ENCODE measurements at regions not wholly inside any gene's neighbourhood (a gene's known extent, or its start where the extent isn't known, plus 50 kb on each side); places are given as distances from the start of the nearest gene placed in this dataset.

GRCh38 chr18:65516209-65516608, 234.6 kb upstream of the CDH7 start:
- TF ChIP-seq EZH2phosphoT487 (IDR thresholded peaks at IDR 0.05; ENCODE audit: insufficient read depth, low read depth) = no peak
- no peaks in the 10 kb centered on the region for H3K27me3 ChIP-seq (replicated peaks; ENCODE audit: insufficient read depth)
- H3K9ac ChIP-seq = no peak overlapping the region
- no peak for DNase-seq
- H3K27ac ChIP-seq = no peak overlapping the region
- no peaks in the 10 kb centered on the region for H3F3A ChIP-seq (ENCODE audit: insufficient read depth)
- no peak overlapping the region for H2AFZ ChIP-seq
- WGBS, 2 experiments (ENCODE audit: low coverage in 1 of 2, low lambda C conversion rate in 2 of 2, missing lambda C conversion rate in 2 of 2) = 20 to 23% methylated on average over 5 of the region's 5 CpGs
- no peaks in the 10 kb centered on the region for H3K4me1 ChIP-seq (ENCODE audit: insufficient read depth)
- no peaks in the 10 kb centered on the region for H3K79me2 ChIP-seq (ENCODE audit: insufficient read depth)
- no peaks in the 10 kb centered on the region for H3K9me2 ChIP-seq (ENCODE audit: insufficient read depth)
- no peaks in the 10 kb centered on the region for H4K20me1 ChIP-seq (ENCODE audit: insufficient read depth)
- H3K4me2 ChIP-seq (ENCODE audit: unreplicated experiment) = no peak overlapping the region
- in situ Hi-C loops (cut with MboI) = no loop called here
- no peak overlapping the region for H3K4me3 ChIP-seq
- H3K9me3 ChIP-seq (ENCODE audit: low read depth) = no peaks in the 10 kb centered on the region
- H3K36me3 ChIP-seq (ENCODE audit: low read depth) = no peaks in the 10 kb centered on the region

- in situ Hi-C loops (cut with MboI) = no loop called here
- Histone ChIP-seq H3K79me2 (ENCODE audit: insufficient read depth) (no peaks in the 10 kb centered on the region), H3K9me2 (ENCODE audit: insufficient read depth) (no peaks in the 10 kb centered on the region), H3K4me1 (ENCODE audit: insufficient read depth) (no peaks in the 10 kb centered on the region), H2AFZ (no peak overlapping the region), H3K36me3 (ENCODE audit: low read depth) (no peaks in the 10 kb centered on the region), H3K27ac (no peak overlapping the region), H3K9ac (no peak overlapping the region), H3K27me3 (replicated peaks; ENCODE audit: insufficient read depth) (no peaks in the 10 kb centered on the region), H3F3A (ENCODE audit: insufficient read depth) (no peaks in the 10 kb centered on the region), H4K20me1 (ENCODE audit: insufficient read depth) (no peaks in the 10 kb centered on the region), H3K4me2 (ENCODE audit: unreplicated experiment) (no peak overlapping the region), H3K9me3 (ENCODE audit: low read depth) (no peaks in the 10 kb centered on the region), H3K4me3 (no peak overlapping the region)
- DNase-seq = no peak
- TF ChIP-seq EZH2phosphoT487 (IDR thresholded peaks at IDR 0.05; ENCODE audit: insufficient read depth, low read depth) = no peak
- TF ChIP-seq EZH2 (IDR thresholded peaks at IDR 0.05; ENCODE audit: insufficient read depth, poor library complexity, severe bottlenecking) = no peak
Observed at GRCh38 chr18:65498605-65499004, 252.2 kb upstream of the CDH7 start.

GRCh38 chr18:65487569-65487968, 263.2 kb upstream of the CDH7 start:
- H3K9me3 ChIP-seq (ENCODE audit: low read depth) = peaks cover 7% of the 10 kb centered on the region
- no peak overlapping the region for H3K9ac ChIP-seq
- WGBS, 2 experiments (ENCODE audit: low coverage in 1 of 2, low lambda C conversion rate in 2 of 2, missing lambda C conversion rate in 2 of 2) = 18% methylated on average over 2 of the region's 2 CpGs
- H2AFZ ChIP-seq = no peak overlapping the region
- no peaks in the 10 kb centered on the region for H3K9me2 ChIP-seq (ENCODE audit: insufficient read depth)
- H3K4me2 ChIP-seq (ENCODE audit: unreplicated experiment) = no peak overlapping the region
- TF ChIP-seq EZH2 (IDR thresholded peaks at IDR 0.05; ENCODE audit: insufficient read depth, poor library complexity, severe bottlenecking) (no peak), EZH2phosphoT487 (IDR thresholded peaks at IDR 0.05; ENCODE audit: insufficient read depth, low read depth) (no peak)
- no peaks in the 10 kb centered on the region for H3K79me2 ChIP-seq (ENCODE audit: insufficient read depth)
- no peaks in the 10 kb centered on the region for H3K36me3 ChIP-seq (ENCODE audit: low read depth)
- H3K4me1 ChIP-seq (ENCODE audit: insufficient read depth) = no peaks in the 10 kb centered on the region
- no peaks in the 10 kb centered on the region for H4K20me1 ChIP-seq (ENCODE audit: insufficient read depth)
- no peak overlapping the region for H3K4me3 ChIP-seq
- no peaks in the 10 kb centered on the region for H3K27me3 ChIP-seq (replicated peaks; ENCODE audit: insufficient read depth)
- no peak for DNase-seq
- in situ Hi-C loops (cut with MboI) = no loop called here
- H3F3A ChIP-seq (ENCODE audit: insufficient read depth) = no peaks in the 10 kb centered on the region
- no peak overlapping the region for H3K27ac ChIP-seq

GRCh38 chr18:65477455-65477854, 273.4 kb upstream of the CDH7 start:
- no peak for DNase-seq
- H3F3A ChIP-seq (ENCODE audit: insufficient read depth) = no peaks in the 10 kb centered on the region
- H3K4me3 ChIP-seq = no peak overlapping the region
- H4K20me1 ChIP-seq (ENCODE audit: insufficient read depth) = no peaks in the 10 kb centered on the region
- H2AFZ ChIP-seq = no peak overlapping the region
- H3K9me2 ChIP-seq (ENCODE audit: insufficient read depth) = no peaks in the 10 kb centered on the region
- 4 to 7% methylated on average over 3 of the region's 3 CpGs for WGBS, 2 experiments (ENCODE audit: low coverage in 1 of 2, low lambda C conversion rate in 2 of 2, missing lambda C conversion rate in 2 of 2)
- no peaks in the 10 kb centered on the region for H3K4me1 ChIP-seq (ENCODE audit: insufficient read depth)
- H3K9ac ChIP-seq = no peak overlapping the region
- no peaks in the 10 kb centered on the region for H3K27me3 ChIP-seq (replicated peaks; ENCODE audit: insufficient read depth)
- H3K36me3 ChIP-seq (ENCODE audit: low read depth) = no peaks in the 10 kb centered on the region
- H3K9me3 ChIP-seq (ENCODE audit: low read depth) = no peaks in the 10 kb centered on the region
- no peak overlapping the region for H3K4me2 ChIP-seq (ENCODE audit: unreplicated experiment)
- TF ChIP-seq EZH2 (IDR thresholded peaks at IDR 0.05; ENCODE audit: insufficient read depth, poor library complexity, severe bottlenecking) (no peak), EZH2phosphoT487 (IDR thresholded peaks at IDR 0.05; ENCODE audit: insufficient read depth, low read depth) (no peak)
- in situ Hi-C loops (cut with MboI) = no loop called here
- no peaks in the 10 kb centered on the region for H3K79me2 ChIP-seq (ENCODE audit: insufficient read depth)
- H3K27ac ChIP-seq = no peak overlapping the region

DNA sequence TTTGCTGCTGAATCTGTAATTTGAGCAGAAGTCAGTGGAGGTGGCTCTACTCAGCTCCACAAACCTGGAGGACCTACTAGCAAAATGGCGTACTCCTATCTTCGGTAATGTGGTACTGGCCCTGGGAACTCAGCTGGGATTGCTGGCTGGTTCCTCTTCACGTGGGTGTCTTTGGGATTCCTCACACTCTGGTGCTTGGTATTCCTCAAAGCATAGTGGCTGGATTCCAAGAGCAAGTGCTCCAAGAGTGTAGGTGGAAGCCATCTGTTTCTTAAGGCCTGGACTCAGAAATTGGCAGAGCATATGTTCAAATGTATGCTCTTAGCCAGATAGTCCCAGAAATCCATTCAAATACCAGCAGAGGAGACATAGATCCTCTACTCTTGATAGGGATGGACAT, 281.9 kb upstream of the CDH7 start:
- Histone ChIP-seq H3K4me1 (ENCODE audit: insufficient read depth) (no peaks in the 10 kb centered on the region), H3K4me2 (ENCODE audit: unreplicated experiment) (no peak overlapping the region), H3K9me2 (ENCODE audit: insufficient read depth) (no peaks in the 10 kb centered on the region), H3K4me3 (no peak overlapping the region), H3K9me3 (ENCODE audit: low read depth) (peaks cover 3% of the 10 kb centered on the region), H3K36me3 (ENCODE audit: low read depth) (no peaks in the 10 kb centered on the region), H3K27ac (no peak overlapping the region), H4K20me1 (ENCODE audit: insufficient read depth) (no peaks in the 10 kb centered on the region), H3K9ac (no peak overlapping the region), H3F3A (ENCODE audit: insufficient read depth) (no peaks in the 10 kb centered on the region), H2AFZ (no peak overlapping the region), H3K79me2 (ENCODE audit: insufficient read depth) (no peaks in the 10 kb centered on the region), H3K27me3 (replicated peaks; ENCODE audit: insufficient read depth) (no peaks in the 10 kb centered on the region)
- TF ChIP-seq EZH2 (IDR thresholded peaks at IDR 0.05; ENCODE audit: insufficient read depth, poor library complexity, severe bottlenecking) (no peak), EZH2phosphoT487 (IDR thresholded peaks at IDR 0.05; ENCODE audit: insufficient read depth, low read depth) (no peak)
- 7 to 17% methylated on average over 3 of the region's 3 CpGs for WGBS, 2 experiments (ENCODE audit: low coverage in 1 of 2, low lambda C conversion rate in 2 of 2, missing lambda C conversion rate in 2 of 2)
- no peak for DNase-seq
- in situ Hi-C loops (cut with MboI) = no loop called here

Measured in GM23248 (cell line).